C4-2B (cell line): ENCODE measurements at regions not wholly inside any gene's neighbourhood (a gene's known extent, or its start where the extent isn't known, plus 50 kb on each side); places are given as distances from the start of the nearest gene placed in this dataset.

Source experiments
- CTCF ChIP-seq: fragments of 450-650 bp; conservative IDR thresholded peaks from 2 replicates; pipeline ENCODE4 v1.5.1; 2017; ENCODE audit warnings: mild to moderate bottlenecking
- ZFX ChIP-seq: fragments of 450-650 bp; IDR thresholded peaks from 2 replicates; pipeline ENCODE4 v1.6.1; 2017

DNA sequence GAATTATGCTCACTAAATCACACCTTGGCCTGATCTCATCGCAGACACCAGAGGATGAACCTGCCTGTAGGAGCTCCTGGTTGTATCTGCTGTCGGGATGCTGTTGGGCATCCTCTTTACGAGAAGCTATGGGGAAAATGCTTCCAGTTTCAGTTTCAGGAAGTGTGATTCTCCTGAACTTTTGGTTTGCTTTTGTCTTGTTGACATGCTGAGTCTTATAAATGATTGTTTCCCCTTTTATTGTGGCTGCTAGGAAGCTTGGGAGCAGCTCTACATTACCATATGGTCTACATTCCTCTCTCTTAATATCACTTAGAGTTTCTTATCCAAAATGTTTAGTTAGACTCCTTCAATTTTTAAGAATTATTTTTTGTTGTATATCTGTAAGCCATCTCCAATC is 227.5 kb downstream of the MTX2 start:
- TF ChIP-seq CTCF (no peak), ZFX (no peak)
